ENCODE measurements at regions not wholly inside any gene's neighbourhood (a gene's known extent, or its start where the extent isn't known, plus 50 kb on each side); places are given as distances from the start of the nearest gene placed in this dataset.
"Not testable (repeated sequence)": the region's sequence is repeated elsewhere in the genome, so short reads cannot be mapped to it uniquely, and the experiment has no call there.

GRCh38 chr14:37848985-37849621 is 253.7 kb downstream of the TTC6 start:
- DNase-seq = no peak

- DNase-seq = no peak
Measured at GRCh38 chr14:37851054-37851453, 255.6 kb downstream of the TTC6 start.

- DNase-seq = no peak
Measured at GRCh38 chr14:37855871-37856270, 260.4 kb downstream of the TTC6 start.

- no peak for DNase-seq
Measured at GRCh38 chr14:37857774-37858266, 262.4 kb downstream of the TTC6 start.

- DNase-seq = no peak
Measured at GRCh38 chr14:37858733-37859132, 263.3 kb downstream of the TTC6 start.

GRCh38 chr14:37859177-37859576 is 263.7 kb downstream of the TTC6 start:
- no peak for DNase-seq

- no peak for DNase-seq
Measured at GRCh38 chr14:37862263-37862662, 266.8 kb downstream of the TTC6 start.

GRCh38 chr14:37864128-37864527 is 268.7 kb downstream of the TTC6 start:
- no peak for DNase-seq

GRCh38 chr14:37864861-37865718 is 269.7 kb downstream of the TTC6 start:
- peak; percentile 77 for DNase-seq

GRCh38 chr14:37865719-37866549 is 270.5 kb downstream of the TTC6 start:
- no peak for DNase-seq

GRCh38 chr14:37869633-37870032 is 274.2 kb downstream of the TTC6 start:
- no peak for DNase-seq

- no peak for DNase-seq
Measured at GRCh38 chr14:37870170-37870569, 274.7 kb downstream of the TTC6 start.

GRCh38 chr14:37870632-37871346 is 275.4 kb downstream of the TTC6 start:
- DNase-seq = no peak

GRCh38 chr14:37874065-37874428 is 278.6 kb downstream of the TTC6 start:
- DNase-seq = not testable (repeated sequence)

GRCh38 chr14:37874429-37875109 is 279.1 kb downstream of the TTC6 start:
- peak; percentile 56 for DNase-seq

GRCh38 chr14:37888234-37888633 is 292.8 kb downstream of the TTC6 start:
- no peak for DNase-seq

- DNase-seq = no peak
Measured at GRCh38 chr14:37889087-37889486, 293.7 kb downstream of the TTC6 start.

GRCh38 chr14:37890095-37890494 is 294.7 kb downstream of the TTC6 start:
- no peak for DNase-seq

- DNase-seq = not testable (repeated sequence)
Measured at GRCh38 chr14:37891500-37891899, 296.1 kb downstream of the TTC6 start.

- no peak for DNase-seq
Measured at GRCh38 chr14:37894463-37894862, 299.0 kb downstream of the TTC6 start.

- no peak for DNase-seq
Measured at GRCh38 chr14:37899365-37899764, 303.9 kb downstream of the TTC6 start.

- no peak for DNase-seq
Measured at GRCh38 chr14:37900561-37900960, 305.1 kb downstream of the TTC6 start.

Data from fibroblast of skin of abdomen (primary cell).